HG02884 (cell line): ENCODE measurements at regions not wholly inside any gene's neighbourhood (a gene's known extent, or its start where the extent isn't known, plus 50 kb on each side); places are given as distances from the start of the nearest gene placed in this dataset.
"Not testable (repeated sequence)": the region's sequence is repeated elsewhere in the genome, so short reads cannot be mapped to it uniquely, and the experiment has no call there.

ENCODE experiments used
- ATAC-seq: cut with Tn5 transposase; IDR thresholded peaks from one replicate; pipeline ENCODE4 v1.9.1; 2021; ENCODE audit warnings: mild to moderate bottlenecking, moderate library complexity; ENCODE audit not compliant: unreplicated experiment

DNA sequence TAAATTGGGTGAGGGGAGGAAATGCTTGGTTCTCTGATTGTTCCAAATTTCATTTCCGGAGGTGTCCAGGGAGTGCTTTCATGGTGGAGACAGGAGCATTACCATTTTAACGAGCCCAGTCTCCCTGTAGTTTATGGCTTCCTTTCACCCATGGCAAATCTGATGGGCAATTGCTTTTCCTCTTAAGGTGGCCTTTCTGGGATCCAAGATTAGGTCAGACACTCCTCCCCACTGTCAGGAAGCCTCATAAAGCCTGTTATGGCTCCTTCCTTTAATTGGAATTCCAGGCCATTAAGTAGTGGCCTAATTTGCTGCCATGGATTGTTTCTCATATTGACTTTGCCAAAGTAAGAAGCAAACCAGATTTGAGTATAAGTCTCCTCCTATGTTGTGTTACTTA is 157.8 kb downstream of the PDCD6IP start:
- no peak for ATAC-seq

DNA sequence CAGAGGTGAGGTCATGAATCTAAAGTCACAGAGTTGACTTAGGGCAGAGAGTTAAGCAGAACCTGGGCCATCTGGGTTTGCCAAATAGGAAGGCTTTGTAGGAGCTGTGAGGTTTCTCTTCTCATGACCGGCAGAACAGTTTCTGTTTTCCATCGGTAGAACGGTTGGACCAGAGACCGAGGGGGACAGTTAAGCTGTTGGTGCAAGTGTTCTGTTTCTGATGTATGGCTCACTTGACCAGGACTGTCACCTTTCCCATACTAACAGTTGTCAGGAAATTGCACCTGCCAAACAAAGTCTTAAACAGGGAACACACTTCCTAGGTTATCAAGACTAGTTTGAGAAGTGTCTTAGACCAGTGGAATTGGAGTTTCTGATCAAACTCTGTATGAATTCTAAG is 158.3 kb downstream of the PDCD6IP start:
- ATAC-seq: no peak

- no peak for ATAC-seq
These were observed 158.7 kb downstream of the PDCD6IP start for GRCh38 chr3:33957176-33957575.

DNA sequence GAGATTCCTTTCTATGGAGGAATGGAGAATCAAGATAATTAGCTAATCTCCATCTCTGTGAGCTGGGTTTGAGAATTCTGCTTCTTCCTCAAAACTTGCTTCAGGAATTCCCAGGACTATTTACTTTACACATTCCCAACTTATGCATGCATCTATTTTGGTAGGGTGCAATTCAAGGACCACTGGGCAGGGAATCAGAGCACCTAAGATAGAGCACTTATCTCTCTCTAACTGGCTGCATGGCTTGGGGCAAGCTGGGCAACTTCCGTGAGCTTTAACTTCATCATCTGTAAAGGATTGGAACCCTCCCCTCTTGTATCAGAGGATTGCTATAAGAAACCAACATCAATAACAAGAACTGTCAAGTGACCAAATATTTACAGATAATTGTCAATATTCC is 160.2 kb downstream of the PDCD6IP start:
- no peak for ATAC-seq

DNA sequence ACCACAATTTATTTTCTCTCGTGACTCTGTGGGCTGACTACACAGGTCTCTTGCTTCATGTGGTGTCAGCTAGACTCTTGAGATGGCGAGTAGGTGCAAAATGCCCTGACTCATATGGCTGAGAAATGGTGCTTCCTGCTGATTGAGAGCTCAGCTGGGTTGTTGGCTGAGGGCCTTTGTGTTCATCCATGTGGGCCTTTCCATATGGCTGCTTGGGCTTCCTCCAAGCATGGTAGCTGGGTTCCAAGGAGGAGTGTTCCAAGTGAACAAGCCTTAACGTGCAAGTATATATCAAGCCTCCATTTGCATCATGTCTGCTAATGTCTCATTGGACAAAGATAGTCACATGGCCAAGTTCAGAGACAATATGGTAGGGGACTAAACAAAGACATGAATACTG is 164.0 kb downstream of the PDCD6IP start:
- ATAC-seq: no peak

DNA sequence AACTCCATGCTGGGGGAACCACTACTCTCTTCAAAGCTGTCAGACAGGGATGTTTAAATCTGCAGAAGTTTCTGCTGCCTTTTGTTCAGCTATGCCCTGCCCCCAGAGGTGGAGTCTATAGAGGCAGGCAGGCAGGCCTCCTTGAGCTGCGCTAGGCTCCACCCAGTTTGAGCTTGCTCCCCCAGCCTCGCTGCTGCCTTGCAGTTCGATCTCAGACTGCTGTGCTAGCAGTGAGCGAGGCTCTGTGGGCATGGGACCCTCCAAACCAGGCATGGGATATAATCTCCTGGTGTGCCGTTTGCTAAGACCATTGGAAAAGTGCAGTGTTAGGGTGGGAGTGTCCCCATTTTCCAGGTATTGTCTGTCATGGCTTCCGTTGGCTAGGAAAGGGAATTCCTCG is 171.8 kb downstream of the PDCD6IP start:
- ATAC-seq: not testable (repeated sequence)

DNA sequence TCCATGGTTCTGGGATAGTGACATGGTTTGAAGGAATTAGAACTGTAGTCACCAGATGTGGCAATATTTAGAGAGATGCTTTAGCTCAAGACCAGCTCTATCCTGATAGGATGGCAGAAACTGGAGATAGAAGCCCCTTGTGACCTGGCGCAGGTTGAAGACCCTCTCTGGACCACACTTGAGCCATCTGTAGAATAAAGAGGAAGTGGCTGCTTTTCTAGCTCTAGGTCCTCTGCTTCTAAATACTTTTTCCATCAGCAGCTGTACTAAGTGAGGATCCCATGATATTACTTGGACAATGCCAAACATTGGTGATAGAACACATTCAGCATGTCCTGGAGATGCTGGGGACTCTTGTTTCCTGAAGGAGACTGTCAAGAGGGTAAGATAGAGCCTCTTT is 172.6 kb downstream of the PDCD6IP start:
- ATAC-seq: no peak

- no peak for ATAC-seq
These were observed 177.0 kb downstream of the PDCD6IP start for GRCh38 chr3:33975463-33975862.

DNA sequence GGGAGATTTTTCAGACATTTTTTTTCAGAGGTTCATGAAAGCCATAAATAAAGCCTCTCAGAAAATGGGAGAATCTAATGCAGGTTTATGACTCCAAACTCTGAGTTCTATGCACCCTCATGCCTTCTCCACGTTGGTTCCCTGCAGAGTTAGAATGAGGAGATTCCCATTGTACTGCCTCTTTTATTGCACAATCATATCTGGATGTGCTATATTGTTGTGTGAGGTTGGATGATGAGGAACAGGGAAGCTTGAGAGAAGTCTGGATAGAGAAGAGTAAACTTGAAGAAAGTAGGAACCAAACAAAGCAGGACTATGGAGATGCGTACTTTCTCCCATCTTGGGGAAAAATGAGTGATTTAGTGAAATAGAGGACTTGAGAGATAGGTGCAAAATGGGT is 178.8 kb downstream of the PDCD6IP start:
- no peak for ATAC-seq

DNA sequence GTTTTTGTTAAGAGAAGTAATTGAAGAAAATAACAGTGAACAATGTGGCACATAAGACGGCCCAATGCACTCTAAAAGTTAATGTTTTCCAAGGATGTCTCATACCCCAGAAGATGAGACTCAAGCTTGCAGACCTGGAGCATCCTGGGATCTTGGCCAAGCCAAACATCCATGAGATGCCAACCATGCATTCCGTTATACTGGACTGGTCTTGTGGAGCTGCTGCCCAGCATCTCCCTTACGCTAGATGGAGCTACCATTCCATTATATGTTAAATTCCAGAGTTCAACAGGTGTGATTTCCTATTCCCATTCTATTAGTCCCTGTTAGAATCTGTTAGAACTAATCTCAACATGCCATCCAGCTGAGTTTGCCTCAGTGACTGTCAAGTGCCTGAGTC is 181.8 kb downstream of the PDCD6IP start:
- no peak for ATAC-seq

DNA sequence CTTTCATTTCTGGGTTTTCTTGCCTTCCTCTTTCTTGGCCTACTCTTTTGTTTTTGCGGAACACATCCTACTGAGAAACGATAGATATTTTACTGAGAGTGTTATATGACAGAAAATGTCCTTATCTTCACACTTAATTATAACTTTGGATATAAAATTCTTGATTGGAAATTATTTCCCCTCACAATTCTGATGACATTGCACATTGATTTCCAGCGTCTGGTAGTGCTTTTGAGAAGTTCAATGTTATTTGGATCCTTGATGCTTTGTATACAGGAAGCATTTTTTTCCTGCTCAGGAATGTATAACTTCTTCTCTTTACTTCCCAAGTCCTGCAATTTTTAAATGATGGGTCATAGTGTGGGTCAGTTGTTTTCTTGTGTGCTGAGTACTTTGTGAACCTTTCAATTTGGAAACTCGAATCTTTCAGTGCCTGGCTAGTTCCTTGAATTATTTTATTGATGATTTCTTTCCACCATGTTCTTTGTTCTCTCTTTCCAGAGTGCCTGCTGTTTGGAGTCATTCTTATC is 183.9 kb downstream of the PDCD6IP start:
- ATAC-seq: no peak

GRCh38 chr3:33982949-33983348 is 184.5 kb downstream of the PDCD6IP start:
- ATAC-seq: not testable (repeated sequence)

GRCh38 chr3:33989229-33989628 is 190.8 kb downstream of the PDCD6IP start:
- no peak for ATAC-seq

DNA sequence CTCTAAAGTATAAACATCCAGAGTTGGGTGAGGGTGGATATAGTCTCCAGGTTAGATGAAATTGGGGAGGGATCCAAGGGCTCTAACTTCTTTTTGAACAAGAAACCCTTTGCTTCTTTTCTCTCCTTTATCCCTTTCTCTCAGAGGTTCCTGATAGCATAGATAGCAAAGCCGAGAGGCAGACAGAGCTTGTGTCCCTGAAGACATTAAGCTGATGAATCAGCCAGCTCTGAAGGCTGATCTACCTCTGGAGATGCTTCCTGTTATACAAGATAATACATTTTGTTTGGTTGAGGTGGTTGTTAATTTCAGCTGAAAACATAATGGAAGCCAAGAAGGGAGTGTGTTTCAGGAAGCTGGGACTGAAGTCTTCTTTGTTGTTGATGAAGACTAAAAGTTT is 193.2 kb downstream of the PDCD6IP start:
- ATAC-seq: no peak

DNA sequence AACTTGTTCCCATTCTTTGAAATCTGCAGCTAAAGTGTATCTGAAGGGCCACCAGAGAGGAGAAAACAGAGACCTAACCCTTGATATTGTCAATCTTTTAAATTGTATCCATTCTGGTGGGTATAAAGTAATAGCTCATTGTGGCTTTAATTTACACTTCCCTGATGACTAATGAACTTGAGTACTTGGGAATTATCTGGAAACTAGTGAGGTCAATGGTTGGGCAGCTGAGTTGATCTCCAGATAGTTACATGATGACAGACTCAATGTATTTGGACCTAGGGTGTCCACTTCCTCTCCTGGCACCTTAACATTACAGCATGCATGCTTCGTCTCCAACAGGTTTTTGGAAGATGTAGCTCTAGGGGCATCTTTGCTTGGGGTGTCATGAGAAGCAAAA is 195.2 kb downstream of the PDCD6IP start:
- no peak for ATAC-seq

- no peak for ATAC-seq
These were observed 196.1 kb downstream of the PDCD6IP start for GRCh38 chr3:33994568-33994967.

GRCh38 chr3:34000301-34000700 is 201.9 kb downstream of the PDCD6IP start:
- no peak for ATAC-seq

DNA sequence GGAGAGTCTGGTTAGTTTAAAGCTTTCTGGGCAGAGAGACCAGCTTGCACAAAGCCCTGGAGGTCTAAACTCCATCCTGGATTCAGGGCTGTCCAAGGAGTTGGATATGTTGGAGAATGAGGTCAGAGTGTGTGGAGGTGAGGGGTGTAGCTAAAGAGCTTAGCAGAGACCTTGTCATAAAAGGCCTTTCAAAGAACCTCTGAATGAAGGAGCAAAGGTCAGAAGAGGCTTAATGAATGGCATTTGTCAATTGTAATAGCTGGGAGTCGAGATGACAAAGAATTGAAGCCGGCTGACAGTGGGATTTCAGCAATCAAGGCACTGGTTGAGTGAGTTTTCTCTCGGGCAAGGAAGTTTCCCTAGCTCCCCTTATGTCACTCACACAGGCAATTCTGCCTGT is 202.6 kb downstream of the PDCD6IP start:
- no peak for ATAC-seq

DNA sequence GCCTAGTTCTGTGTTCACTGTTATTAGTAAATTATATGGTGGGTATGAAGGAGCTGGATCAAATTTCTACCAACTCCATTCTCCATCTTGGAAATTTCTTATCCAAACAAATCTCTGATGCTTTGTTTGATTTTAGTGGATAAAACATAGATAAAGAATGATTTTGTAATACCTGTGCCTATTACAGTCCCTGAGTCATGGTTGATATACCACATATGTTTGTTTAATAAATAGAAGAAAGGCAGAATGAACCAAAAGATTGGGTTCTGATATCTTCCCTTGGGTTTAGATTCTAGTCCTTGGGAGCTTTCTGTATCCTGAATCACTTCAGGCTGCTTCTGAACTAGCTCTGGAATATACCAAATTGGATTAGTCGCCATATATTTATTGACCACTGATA is 203.6 kb downstream of the PDCD6IP start:
- no peak for ATAC-seq

GRCh38 chr3:34002569-34003100 is 204.2 kb downstream of the PDCD6IP start:
- ATAC-seq: no peak

DNA sequence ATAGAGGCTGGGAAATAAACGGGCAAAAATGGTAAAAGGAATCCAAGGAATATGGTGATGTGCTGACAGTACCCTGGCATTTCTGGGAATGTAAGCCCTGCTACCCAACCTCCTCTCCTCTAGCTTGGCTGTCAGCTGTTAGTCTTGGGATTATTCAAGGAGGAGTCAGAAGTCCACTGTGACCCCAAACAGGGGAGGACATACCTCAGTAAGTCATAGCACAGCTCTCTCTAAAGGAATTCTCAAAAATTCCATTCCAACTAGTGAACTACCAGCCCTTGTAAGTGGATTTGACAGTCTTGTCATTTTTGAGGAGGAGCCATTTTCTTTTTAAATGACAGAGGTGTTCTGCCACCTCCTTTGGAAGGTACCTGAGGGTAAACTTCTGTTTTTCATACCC is 207.5 kb downstream of the PDCD6IP start:
- ATAC-seq: no peak

DNA sequence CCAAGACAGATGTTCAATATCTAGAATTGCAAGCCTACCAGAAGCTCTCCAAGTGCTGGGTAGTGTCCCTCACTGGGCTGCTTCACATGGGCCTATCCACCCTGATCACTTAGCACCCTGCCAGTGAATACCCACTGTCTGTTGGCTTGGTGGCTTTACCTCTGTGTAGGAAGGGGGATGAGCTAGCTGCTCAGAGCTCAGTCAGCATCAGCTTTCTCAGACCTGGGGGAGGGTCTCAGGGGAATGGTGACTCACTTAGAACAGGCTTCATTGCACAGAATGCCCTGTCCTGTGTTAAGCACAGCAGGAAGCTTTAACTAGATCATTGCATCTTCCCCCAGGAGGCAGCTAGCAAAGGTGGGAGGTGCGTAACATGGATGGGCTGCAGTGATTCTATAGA is 209.8 kb downstream of the PDCD6IP start:
- ATAC-seq: no peak
